A673 (cell line): ENCODE measurements at regions not wholly inside any gene's neighbourhood (a gene's known extent, or its start where the extent isn't known, plus 50 kb on each side); places are given as distances from the start of the nearest gene placed in this dataset.

Source experiments
- BruUV-seq: library from RNA; stranded (reverse); fragments of 400-500 nt; replicated peaks from 2 replicates; lab custom pipeline; 2021; lab: Mats Ljungman, UMichigan
- CTCF ChIA-PET: fragments of 300-600 bp; sonication (Branson Sonifier 250); formaldehyde crosslinking; loops from one replicate; lab custom pipeline; 2022; ENCODE audit warnings: antibody characterized with exemption; lab: Charles Lee
- POLR2A ChIA-PET: fragments of 300-600 bp; sonication (Branson Sonifier 250); formaldehyde crosslinking; loops from one replicate; lab custom pipeline; 2022; ENCODE audit warnings: antibody characterized with exemption; ENCODE audit not compliant: low non-redundant PET; lab: Charles Lee
- DNase-seq: peaks from one replicate; pipeline ENCODE4 v3.0.0-alpha.2; 2015; ENCODE audit warnings: low spot score
- H3K27ac ChIP-seq: fragments of 200-600 bp; sonication (generic); 2 replicates; pipeline ENCODE4 v1.5.1; 2016; ENCODE audit warnings: mixed run types, low read depth, mild to moderate bottlenecking, mixed read lengths, antibody characterized with exemption, low read length; ENCODE audit not compliant: poor library complexity, severe bottlenecking
- H3K27me3 ChIP-seq: fragments of 200-600 bp; sonication (generic); replicated peaks from 2 replicates; pipeline ENCODE4 v1.6.1; 2017; ENCODE audit warnings: mixed run types, low read depth, mild to moderate bottlenecking, mixed read lengths, antibody characterized with exemption, low read length; ENCODE audit not compliant: insufficient read depth, poor library complexity
- H3K36me3 ChIP-seq: fragments of 200-600 bp; sonication (generic); 2 replicates; pipeline ENCODE4 v1.6.1; 2016; ENCODE audit warnings: mixed run types, mild to moderate bottlenecking, mixed read lengths, antibody characterized with exemption, low read length; ENCODE audit not compliant: insufficient read depth, poor library complexity, severe bottlenecking
- H3K4me1 ChIP-seq: fragments of 200-600 bp; sonication (generic); 2 replicates; pipeline ENCODE4 v1.6.1; 2017; ENCODE audit warnings: mixed run types, mild to moderate bottlenecking, mixed read lengths, antibody characterized with exemption, low read length; ENCODE audit not compliant: insufficient read depth, poor library complexity, severe bottlenecking
- H3K4me3 ChIP-seq: fragments of 200-600 bp; sonication (generic); 2 replicates; pipeline ENCODE4 v1.5.1; 2016; ENCODE audit warnings: low read depth, mixed run types, mild to moderate bottlenecking, mixed read lengths, low read length; ENCODE audit not compliant: poor library complexity, severe bottlenecking
- H3K9me3 ChIP-seq: fragments of 200-600 bp; sonication (generic); 2 replicates; pipeline ENCODE4 v1.6.1; 2016; ENCODE audit warnings: mixed run types, low read depth, mild to moderate bottlenecking, mixed read lengths, antibody characterized with exemption, low read length; ENCODE audit not compliant: poor library complexity, severe bottlenecking
- EZH2 ChIP-seq: fragments of 200-600 bp; sonication (generic); IDR thresholded peaks from 2 replicates; pipeline ENCODE4 v1.6.1; 2017; ENCODE audit warnings: borderline replicate concordance, low read depth, mild to moderate bottlenecking, mixed read lengths, antibody characterized with exemption, low read length; ENCODE audit not compliant: poor library complexity, severe bottlenecking
- intact Hi-C: fragments of 100-400 bp; cut with micrococcal nuclease; formaldehyde crosslinking; loops from one replicate; pipeline ENCODE4 v1.10.0; 2022; ENCODE audit not compliant: unreplicated experiment
- TF ChIP-seq, protein P1 (sequence below): fragments of 300-800, 200-600 bp; sonication (generic); conservative IDR thresholded peaks from 2 replicates; pipeline ENCODE4 v1.5.1; 2017; ENCODE audit warnings: low read depth, mild to moderate bottlenecking, antibody characterized with exemption, low read length, moderate library complexity, mixed read lengths

DNA sequence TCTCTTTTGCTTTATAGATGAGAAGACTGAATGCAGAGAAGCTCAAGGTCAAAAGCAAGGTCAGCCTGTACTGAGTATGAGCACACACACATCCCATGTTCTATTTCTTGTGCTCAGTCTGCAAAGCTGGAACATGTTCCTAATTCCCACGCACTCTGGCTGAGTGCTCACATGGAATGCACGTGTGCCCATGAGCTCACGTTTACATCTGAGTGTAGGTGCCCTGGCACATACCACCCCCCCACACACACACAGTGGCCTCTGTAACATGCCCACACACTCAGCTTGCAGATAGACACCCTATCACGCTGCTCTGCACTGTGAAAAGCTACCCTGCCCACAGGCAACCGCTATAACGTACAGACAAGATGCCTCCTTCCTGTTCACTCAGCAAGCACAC is 700.1 kb downstream of the MED13L start:
- H3K27me3 ChIP-seq = no peaks in the 10 kb centered on the region
- H3K27ac ChIP-seq = no peak overlapping the region
- no peaks in the 10 kb centered on the region for H3K4me1 ChIP-seq
- CTCF ChIA-PET = no interaction called here
- POLR2A ChIA-PET = no interaction called here
- no peaks in the 10 kb centered on the region for H3K36me3 ChIP-seq
- H3K9me3 ChIP-seq = no peaks in the 10 kb centered on the region
- TF ChIP-seq EZH2 = no peak
- TF ChIP-seq, protein P1, sequence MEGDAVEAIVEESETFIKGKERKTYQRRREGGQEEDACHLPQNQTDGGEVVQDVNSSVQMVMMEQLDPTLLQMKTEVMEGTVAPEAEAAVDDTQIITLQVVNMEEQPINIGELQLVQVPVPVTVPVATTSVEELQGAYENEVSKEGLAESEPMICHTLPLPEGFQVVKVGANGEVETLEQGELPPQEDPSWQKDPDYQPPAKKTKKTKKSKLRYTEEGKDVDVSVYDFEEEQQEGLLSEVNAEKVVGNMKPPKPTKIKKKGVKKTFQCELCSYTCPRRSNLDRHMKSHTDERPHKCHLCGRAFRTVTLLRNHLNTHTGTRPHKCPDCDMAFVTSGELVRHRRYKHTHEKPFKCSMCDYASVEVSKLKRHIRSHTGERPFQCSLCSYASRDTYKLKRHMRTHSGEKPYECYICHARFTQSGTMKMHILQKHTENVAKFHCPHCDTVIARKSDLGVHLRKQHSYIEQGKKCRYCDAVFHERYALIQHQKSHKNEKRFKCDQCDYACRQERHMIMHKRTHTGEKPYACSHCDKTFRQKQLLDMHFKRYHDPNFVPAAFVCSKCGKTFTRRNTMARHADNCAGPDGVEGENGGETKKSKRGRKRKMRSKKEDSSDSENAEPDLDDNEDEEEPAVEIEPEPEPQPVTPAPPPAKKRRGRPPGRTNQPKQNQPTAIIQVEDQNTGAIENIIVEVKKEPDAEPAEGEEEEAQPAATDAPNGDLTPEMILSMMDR = no peak
- H3K4me3 ChIP-seq = no peak overlapping the region
- intact Hi-C loops = no loop called here
- no TSS peak for BruUV-seq
- no peak for DNase-seq

DNA sequence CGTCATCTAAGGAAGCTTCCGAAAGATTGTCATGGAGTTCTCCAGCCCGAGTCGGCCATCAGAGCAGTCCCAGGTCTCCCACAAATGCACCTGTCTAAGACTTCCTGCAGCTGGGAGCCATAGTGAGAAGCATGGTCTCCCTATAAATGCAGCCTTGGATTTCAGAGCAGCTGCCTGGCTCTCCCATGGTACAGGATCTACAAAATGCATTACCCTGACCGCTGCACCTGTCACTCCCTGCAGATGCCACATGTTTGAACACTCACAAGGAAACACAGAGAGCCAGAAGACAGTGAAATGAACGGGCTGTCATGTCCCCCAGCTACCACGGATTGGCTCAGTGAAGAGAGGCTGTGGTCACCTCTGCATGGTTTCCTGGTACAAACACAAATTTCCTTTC is 702.7 kb downstream of the MED13L start:
- no peaks in the 10 kb centered on the region for H3K9me3 ChIP-seq
- H3K36me3 ChIP-seq = no peaks in the 10 kb centered on the region
- no peak for TF ChIP-seq EZH2
- TF ChIP-seq, protein P1 = no peak
- intact Hi-C loops = no loop called here
- H3K4me1 ChIP-seq = no peaks in the 10 kb centered on the region
- no peak for DNase-seq
- no peak overlapping the region for H3K27ac ChIP-seq
- no TSS peak for BruUV-seq
- CTCF ChIA-PET = no interaction called here
- POLR2A ChIA-PET = no interaction called here
- no peaks in the 10 kb centered on the region for H3K27me3 ChIP-seq
- no peak overlapping the region for H3K4me3 ChIP-seq

DNA sequence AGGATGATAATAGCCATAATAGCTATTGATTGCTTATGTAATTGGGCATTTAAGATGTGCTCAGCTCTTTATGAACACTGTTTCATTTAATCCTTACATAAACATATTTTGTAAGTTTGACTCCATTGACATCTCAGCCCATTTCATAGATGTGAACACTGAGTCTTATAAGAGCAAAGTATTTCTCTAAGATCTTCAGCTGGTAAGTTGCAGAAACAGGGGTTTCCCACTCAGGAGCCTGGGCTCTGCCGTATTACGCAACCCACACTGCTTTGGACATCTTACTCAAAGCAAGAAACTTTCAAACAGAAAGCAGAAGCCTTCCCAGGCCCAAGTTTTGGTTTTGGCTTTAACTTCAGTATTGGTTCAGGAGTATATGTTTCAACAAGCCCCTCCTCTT is 705.1 kb downstream of the MED13L start:
- no peaks in the 10 kb centered on the region for H3K36me3 ChIP-seq
- ChIA-PET POLR2A (no interaction called here), CTCF (no interaction called here)
- no peaks in the 10 kb centered on the region for H3K4me1 ChIP-seq
- H3K27ac ChIP-seq = no peak overlapping the region
- intact Hi-C loops = no loop called here
- TF ChIP-seq, protein P1 = no peak
- no peak for TF ChIP-seq EZH2
- H3K9me3 ChIP-seq = no peaks in the 10 kb centered on the region
- H3K27me3 ChIP-seq = no peaks in the 10 kb centered on the region
- no peak overlapping the region for H3K4me3 ChIP-seq
- no peak for DNase-seq
- BruUV-seq = no TSS peak
